ENCODE measurements at regions not wholly inside any gene's neighbourhood (a gene's known extent, or its start where the extent isn't known, plus 50 kb on each side); places are given as distances from the start of the nearest gene placed in this dataset.
"Not testable (repeated sequence)": the region's sequence is repeated elsewhere in the genome, so short reads cannot be mapped to it uniquely, and the experiment has no call there.

DNA sequence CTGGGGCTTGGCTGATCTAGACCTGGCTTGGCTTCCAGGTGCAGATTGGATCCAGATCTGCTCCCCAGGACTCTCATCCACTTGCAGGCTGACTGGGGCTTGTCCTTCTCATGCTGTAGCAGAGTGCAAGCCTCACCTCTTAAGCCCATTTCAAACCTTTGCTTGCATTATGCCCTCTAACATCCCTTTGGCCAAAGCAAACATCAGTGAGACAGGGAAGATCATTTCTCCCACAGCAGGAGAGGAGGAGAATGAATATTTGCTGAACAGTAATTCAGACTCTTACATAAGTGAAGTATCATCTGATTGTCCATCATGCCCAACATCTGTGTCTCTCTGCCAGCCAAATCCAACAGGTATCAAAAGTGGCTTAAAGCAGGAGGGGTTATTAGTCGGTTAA is 194.9 kb downstream of the C9orf152 start:
- Histone ChIP-seq H3K4me3 (ENCODE audit: low read depth, low read length) (no peak overlapping the region), H3K27me3 (ENCODE audit: insufficient read depth, low read depth, severe bottlenecking) (no peaks in the 10 kb centered on the region), H3K36me3 (no peaks in the 10 kb centered on the region), H3K9me3 (ENCODE audit: severe bottlenecking) (no peaks in the 10 kb centered on the region), H3K27ac (no peak overlapping the region)
- DNase-seq = no peak
- TF ChIP-seq, protein P1, sequence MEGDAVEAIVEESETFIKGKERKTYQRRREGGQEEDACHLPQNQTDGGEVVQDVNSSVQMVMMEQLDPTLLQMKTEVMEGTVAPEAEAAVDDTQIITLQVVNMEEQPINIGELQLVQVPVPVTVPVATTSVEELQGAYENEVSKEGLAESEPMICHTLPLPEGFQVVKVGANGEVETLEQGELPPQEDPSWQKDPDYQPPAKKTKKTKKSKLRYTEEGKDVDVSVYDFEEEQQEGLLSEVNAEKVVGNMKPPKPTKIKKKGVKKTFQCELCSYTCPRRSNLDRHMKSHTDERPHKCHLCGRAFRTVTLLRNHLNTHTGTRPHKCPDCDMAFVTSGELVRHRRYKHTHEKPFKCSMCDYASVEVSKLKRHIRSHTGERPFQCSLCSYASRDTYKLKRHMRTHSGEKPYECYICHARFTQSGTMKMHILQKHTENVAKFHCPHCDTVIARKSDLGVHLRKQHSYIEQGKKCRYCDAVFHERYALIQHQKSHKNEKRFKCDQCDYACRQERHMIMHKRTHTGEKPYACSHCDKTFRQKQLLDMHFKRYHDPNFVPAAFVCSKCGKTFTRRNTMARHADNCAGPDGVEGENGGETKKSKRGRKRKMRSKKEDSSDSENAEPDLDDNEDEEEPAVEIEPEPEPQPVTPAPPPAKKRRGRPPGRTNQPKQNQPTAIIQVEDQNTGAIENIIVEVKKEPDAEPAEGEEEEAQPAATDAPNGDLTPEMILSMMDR (IDR thresholded peaks at IDR 0.05; ENCODE audit: low read depth, low read length) = no peak

DNA sequence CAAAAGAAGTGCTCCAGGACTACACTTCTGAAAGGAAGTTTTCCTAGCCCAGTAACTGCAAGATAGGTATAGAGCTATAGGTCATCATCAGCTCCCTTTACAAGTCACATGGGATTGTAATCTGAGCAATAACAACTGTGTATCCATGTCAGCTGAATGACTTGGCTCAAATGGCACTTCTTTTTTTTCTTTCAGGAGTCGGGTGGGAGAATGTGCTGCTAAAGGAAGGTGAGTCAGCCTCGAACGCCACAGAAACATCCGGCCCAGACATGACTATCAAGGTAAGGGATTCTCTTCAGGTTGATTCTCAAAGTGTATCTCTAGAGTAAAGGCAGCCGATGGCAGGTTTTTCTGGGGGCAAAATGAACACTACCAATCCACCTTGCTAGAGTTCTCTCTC is 192.2 kb downstream of the C9orf152 start:
- H3K27me3 ChIP-seq (ENCODE audit: insufficient read depth, low read depth, severe bottlenecking) = no peaks in the 10 kb centered on the region
- TF ChIP-seq, protein P1 (IDR thresholded peaks at IDR 0.05; ENCODE audit: low read depth, low read length) = no peak
- H3K9me3 ChIP-seq (ENCODE audit: severe bottlenecking) = no peaks in the 10 kb centered on the region
- H3K27ac ChIP-seq = no peak overlapping the region
- DNase-seq = no peak
- H3K4me3 ChIP-seq (ENCODE audit: low read depth, low read length) = no peak overlapping the region
- H3K36me3 ChIP-seq = no peaks in the 10 kb centered on the region

- H3K36me3 ChIP-seq = no peaks in the 10 kb centered on the region
- H3K27me3 ChIP-seq (ENCODE audit: insufficient read depth, low read depth, severe bottlenecking) = no peaks in the 10 kb centered on the region
- H3K9me3 ChIP-seq (ENCODE audit: severe bottlenecking) = no peaks in the 10 kb centered on the region
- no peak for DNase-seq
- TF ChIP-seq, protein P1 (IDR thresholded peaks at IDR 0.05; ENCODE audit: low read depth, low read length) = no peak
- H3K27ac ChIP-seq = no peak overlapping the region
- H3K4me3 ChIP-seq (ENCODE audit: low read depth, low read length) = no peak overlapping the region
These were observed 191.6 kb downstream of the C9orf152 start for GRCh38 chr9:110016340-110016739.

GRCh38 chr9:110020216-110020615 is 187.7 kb downstream of the C9orf152 start:
- DNase-seq = peak; percentile 29
- not testable (repeated sequence) for H3K9me3 ChIP-seq (ENCODE audit: severe bottlenecking); H3K27ac ChIP-seq; H3K36me3 ChIP-seq; H3K4me3 ChIP-seq (ENCODE audit: low read depth, low read length); H3K27me3 ChIP-seq (ENCODE audit: insufficient read depth, low read depth, severe bottlenecking)

DNA sequence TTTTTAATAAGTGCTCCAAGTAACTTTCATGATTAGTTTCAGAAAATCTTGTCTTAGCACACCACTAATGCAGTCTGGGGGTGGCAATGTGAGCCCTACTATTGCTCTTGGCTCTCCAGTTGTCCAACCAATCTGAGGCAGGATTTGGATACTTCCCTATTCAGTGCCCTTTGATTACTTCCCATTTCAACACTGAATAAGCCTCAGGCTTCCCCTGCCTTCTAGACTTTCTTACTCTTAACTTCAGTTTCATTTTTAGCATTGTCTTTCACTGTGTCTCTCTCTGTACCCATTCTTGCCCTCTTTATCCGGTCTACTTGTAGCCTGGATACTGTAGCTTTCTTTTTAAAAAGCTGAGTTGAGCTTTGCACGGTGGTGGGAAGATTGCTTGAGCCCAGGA is 186.1 kb downstream of the C9orf152 start:
- Histone ChIP-seq H3K4me3 (ENCODE audit: low read depth, low read length) (no peak overlapping the region), H3K27ac (no peak overlapping the region), H3K9me3 (ENCODE audit: severe bottlenecking) (no peaks in the 10 kb centered on the region), H3K27me3 (ENCODE audit: insufficient read depth, low read depth, severe bottlenecking) (no peaks in the 10 kb centered on the region), H3K36me3 (no peaks in the 10 kb centered on the region)
- TF ChIP-seq, protein P1 (IDR thresholded peaks at IDR 0.05; ENCODE audit: low read depth, low read length) = no peak
- no peak for DNase-seq

DNA sequence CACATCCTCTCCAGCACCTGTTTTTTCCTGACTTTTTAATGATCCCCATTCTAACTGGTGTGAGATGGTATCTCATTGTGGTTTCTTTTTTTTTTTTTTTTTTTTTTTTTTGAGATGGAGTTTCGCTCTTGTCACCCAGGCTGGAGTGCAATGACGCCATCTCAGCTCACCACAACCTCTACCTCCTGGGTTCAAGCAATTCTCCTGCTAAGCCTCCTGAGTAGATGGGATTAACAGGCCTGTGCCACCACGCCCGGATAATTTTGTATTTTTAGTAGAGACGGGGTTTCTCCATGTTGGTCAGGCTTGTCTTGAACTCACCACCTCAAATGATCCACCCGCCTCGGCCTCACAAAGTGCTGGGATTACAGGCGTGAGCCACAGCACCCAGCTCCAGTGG is 184.7 kb downstream of the C9orf152 start:
- not testable (repeated sequence) for H3K4me3 ChIP-seq (ENCODE audit: low read depth, low read length); H3K27ac ChIP-seq; H3K27me3 ChIP-seq (ENCODE audit: insufficient read depth, low read depth, severe bottlenecking); H3K9me3 ChIP-seq (ENCODE audit: severe bottlenecking); H3K36me3 ChIP-seq; DNase-seq

GRCh38 chr9:110025551-110026170 is 182.3 kb downstream of the C9orf152 start:
- no peaks in the 10 kb centered on the region for H3K9me3 ChIP-seq (ENCODE audit: severe bottlenecking)
- H3K36me3 ChIP-seq = no peaks in the 10 kb centered on the region
- H3K4me3 ChIP-seq (ENCODE audit: low read depth, low read length) = no peak overlapping the region
- no peak for DNase-seq
- no peaks in the 10 kb centered on the region for H3K27me3 ChIP-seq (ENCODE audit: insufficient read depth, low read depth, severe bottlenecking)
- TF ChIP-seq, protein P1 (IDR thresholded peaks at IDR 0.05; ENCODE audit: low read depth, low read length) = no peak
- no peak overlapping the region for H3K27ac ChIP-seq
